ENCODE measurements at regions not wholly inside any gene's neighbourhood (a gene's known extent, or its start where the extent isn't known, plus 50 kb on each side); places are given as distances from the start of the nearest gene placed in this dataset.

GRCh38 chr3:115401298-115401697 lies 222.0 kb upstream of the GAP43 start:
- intact Hi-C loops (cut with DNase I; ENCODE audit: low total_unique reads) (no loop called here), in situ Hi-C loops (cut with MboI; ENCODE audit: low pct_ligation_motif_present in 1 of 4, low pct_unique_long_range_greater_than_20kb in 1 of 4, low sequenced_read_pairs in 3 of 4) (no loop called here)
- H3K27ac ChIP-seq = no peak overlapping the region
- WGBS, 2 donors (ENCODE audit: low coverage in 1 of 2) = 73 to 84% methylated on average over 2 of the region's 2 CpGs
- TF ChIP-seq POLR2A (IDR thresholded peaks at IDR 0.05) (no peak), CTCF (IDR thresholded peaks at IDR 0.05) (no peak), POLR2AphosphoS5 (IDR thresholded peaks at IDR 0.05) (no peak), EP300 (IDR thresholded peaks at IDR 0.05; ENCODE audit: low read depth) (no peak)
- H3K4me1 ChIP-seq = no peaks in the 10 kb centered on the region
- no peak for DNase-seq
- H3K27me3 ChIP-seq = no peaks in the 10 kb centered on the region
- H3K4me3 ChIP-seq = no peak overlapping the region
- no peaks in the 10 kb centered on the region for H3K36me3 ChIP-seq
- H3K9me3 ChIP-seq = no peaks in the 10 kb centered on the region

GRCh38 chr3:115401851-115402501 lies 221.3 kb upstream of the GAP43 start:
- in situ Hi-C loops (cut with MboI; ENCODE audit: low pct_ligation_motif_present in 1 of 4, low pct_unique_long_range_greater_than_20kb in 1 of 4, low sequenced_read_pairs in 3 of 4) = no loop called here
- WGBS, 2 donors (ENCODE audit: low coverage in 1 of 2) = 63 to 70% methylated on average over 1 of the region's 1 CpG
- no peaks in the 10 kb centered on the region for H3K4me1 ChIP-seq
- TF ChIP-seq POLR2A (IDR thresholded peaks at IDR 0.05) (no peak), POLR2AphosphoS5 (IDR thresholded peaks at IDR 0.05) (no peak), CTCF (IDR thresholded peaks at IDR 0.05) (no peak), EP300 (IDR thresholded peaks at IDR 0.05; ENCODE audit: low read depth) (no peak)
- H3K27ac ChIP-seq = no peak overlapping the region
- intact Hi-C loops (cut with DNase I; ENCODE audit: low total_unique reads) = no loop called here
- H3K9me3 ChIP-seq = no peaks in the 10 kb centered on the region
- H3K36me3 ChIP-seq = no peaks in the 10 kb centered on the region
- no peak for DNase-seq
- no peak overlapping the region for H3K4me3 ChIP-seq
- H3K27me3 ChIP-seq = no peaks in the 10 kb centered on the region

- Histone ChIP-seq H3K4me3 (no peak overlapping the region), H3K27ac (no peak overlapping the region), H3K27me3 (no peaks in the 10 kb centered on the region), H3K4me1 (no peaks in the 10 kb centered on the region), H3K9me3 (no peaks in the 10 kb centered on the region), H3K36me3 (no peaks in the 10 kb centered on the region)
- in situ Hi-C loops (cut with MboI; ENCODE audit: low pct_ligation_motif_present in 1 of 4, low pct_unique_long_range_greater_than_20kb in 1 of 4, low sequenced_read_pairs in 3 of 4) = no loop called here
- TF ChIP-seq CTCF (IDR thresholded peaks at IDR 0.05) = no peak
- TF ChIP-seq POLR2A (IDR thresholded peaks at IDR 0.05) = no peak
- TF ChIP-seq EP300 (IDR thresholded peaks at IDR 0.05; ENCODE audit: low read depth) = no peak
- TF ChIP-seq POLR2AphosphoS5 (IDR thresholded peaks at IDR 0.05) = no peak
- DNase-seq = no peak
- intact Hi-C loops (cut with DNase I; ENCODE audit: low total_unique reads) = no loop called here
Measured at GRCh38 chr3:115402651-115403050, 220.7 kb upstream of the GAP43 start.

GRCh38 chr3:115403786-115404185 lies 219.5 kb upstream of the GAP43 start:
- in situ Hi-C loops (cut with MboI; ENCODE audit: low pct_ligation_motif_present in 1 of 4, low pct_unique_long_range_greater_than_20kb in 1 of 4, low sequenced_read_pairs in 3 of 4) = no loop called here
- H3K27ac ChIP-seq = no peak overlapping the region
- no peak overlapping the region for H3K4me3 ChIP-seq
- intact Hi-C loops (cut with DNase I; ENCODE audit: low total_unique reads) = no loop called here
- no peak for DNase-seq
- TF ChIP-seq POLR2AphosphoS5 (IDR thresholded peaks at IDR 0.05) (no peak), EP300 (IDR thresholded peaks at IDR 0.05; ENCODE audit: low read depth) (no peak), CTCF (IDR thresholded peaks at IDR 0.05) (no peak), POLR2A (IDR thresholded peaks at IDR 0.05) (no peak)
- H3K9me3 ChIP-seq = no peaks in the 10 kb centered on the region
- H3K4me1 ChIP-seq = no peaks in the 10 kb centered on the region
- no peaks in the 10 kb centered on the region for H3K36me3 ChIP-seq
- no peaks in the 10 kb centered on the region for H3K27me3 ChIP-seq
- WGBS, 2 donors (ENCODE audit: low coverage in 1 of 2) = 31 to 50% methylated on average over 2 of the region's 2 CpGs
